ENCODE measurements at regions not wholly inside any gene's neighbourhood (a gene's known extent, or its start where the extent isn't known, plus 50 kb on each side); places are given as distances from the start of the nearest gene placed in this dataset.

DNA sequence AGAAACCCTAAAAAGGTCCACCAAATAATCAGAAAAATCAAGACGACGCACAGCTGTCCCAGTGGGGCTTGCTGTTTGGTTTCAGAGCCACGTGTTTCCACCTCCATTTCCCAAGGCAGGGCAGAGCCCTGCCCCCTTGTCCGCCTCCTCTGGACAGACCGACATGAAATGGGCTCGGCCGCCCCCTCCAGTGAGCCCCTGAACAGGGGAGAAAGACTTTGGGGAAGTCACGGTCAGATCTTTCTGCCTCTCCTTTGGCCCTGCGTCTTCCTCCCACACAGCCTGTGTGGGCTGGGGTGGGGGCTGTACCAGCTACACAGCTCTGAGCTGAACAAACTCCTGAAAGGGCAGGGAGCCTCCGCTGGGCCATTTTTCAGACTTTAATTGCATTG lies 230.7 kb downstream of the ENGASE start:
- Histone ChIP-seq H3K4me3 (ENCODE audit: low read depth in 2 of 2, low read length in 2 of 2) (no peak overlapping the region), H3K27me3 (ENCODE audit: control insufficient read depth, insufficient read depth, low read length) (peaks cover 4% of the 10 kb centered on the region), H3K9me3 (ENCODE audit: control insufficient read depth, insufficient read depth, low read depth, low read length) (no peaks in the 10 kb centered on the region), H3K27ac (ENCODE audit: low read length) (no peak overlapping the region), H3K4me1 (ENCODE audit: control insufficient read depth, insufficient read depth, low read length) (no peaks in the 10 kb centered on the region), H3K36me3 (ENCODE audit: control insufficient read depth, insufficient read depth, low read length) (no peaks in the 10 kb centered on the region)
- TF ChIP-seq TCF7L2 (IDR thresholded peaks at IDR 0.05; ENCODE audit: low read depth, low read length) (no peak), SIN3A (IDR thresholded peaks at IDR 0.05; ENCODE audit: borderline replicate concordance, insufficient read depth, low read depth, low read length) (no peak), POLR2AphosphoS5 (IDR thresholded peaks at IDR 0.05; ENCODE audit: low read depth, low read length) (no peak)
- TF ChIP-seq, protein P1, sequence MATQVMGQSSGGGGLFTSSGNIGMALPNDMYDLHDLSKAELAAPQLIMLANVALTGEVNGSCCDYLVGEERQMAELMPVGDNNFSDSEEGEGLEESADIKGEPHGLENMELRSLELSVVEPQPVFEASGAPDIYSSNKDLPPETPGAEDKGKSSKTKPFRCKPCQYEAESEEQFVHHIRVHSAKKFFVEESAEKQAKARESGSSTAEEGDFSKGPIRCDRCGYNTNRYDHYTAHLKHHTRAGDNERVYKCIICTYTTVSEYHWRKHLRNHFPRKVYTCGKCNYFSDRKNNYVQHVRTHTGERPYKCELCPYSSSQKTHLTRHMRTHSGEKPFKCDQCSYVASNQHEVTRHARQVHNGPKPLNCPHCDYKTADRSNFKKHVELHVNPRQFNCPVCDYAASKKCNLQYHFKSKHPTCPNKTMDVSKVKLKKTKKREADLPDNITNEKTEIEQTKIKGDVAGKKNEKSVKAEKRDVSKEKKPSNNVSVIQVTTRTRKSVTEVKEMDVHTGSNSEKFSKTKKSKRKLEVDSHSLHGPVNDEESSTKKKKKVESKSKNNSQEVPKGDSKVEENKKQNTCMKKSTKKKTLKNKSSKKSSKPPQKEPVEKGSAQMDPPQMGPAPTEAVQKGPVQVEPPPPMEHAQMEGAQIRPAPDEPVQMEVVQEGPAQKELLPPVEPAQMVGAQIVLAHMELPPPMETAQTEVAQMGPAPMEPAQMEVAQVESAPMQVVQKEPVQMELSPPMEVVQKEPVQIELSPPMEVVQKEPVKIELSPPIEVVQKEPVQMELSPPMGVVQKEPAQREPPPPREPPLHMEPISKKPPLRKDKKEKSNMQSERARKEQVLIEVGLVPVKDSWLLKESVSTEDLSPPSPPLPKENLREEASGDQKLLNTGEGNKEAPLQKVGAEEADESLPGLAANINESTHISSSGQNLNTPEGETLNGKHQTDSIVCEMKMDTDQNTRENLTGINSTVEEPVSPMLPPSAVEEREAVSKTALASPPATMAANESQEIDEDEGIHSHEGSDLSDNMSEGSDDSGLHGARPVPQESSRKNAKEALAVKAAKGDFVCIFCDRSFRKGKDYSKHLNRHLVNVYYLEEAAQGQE (IDR thresholded peaks at IDR 0.05; ENCODE audit: insufficient read depth in 1 of 2, low read depth in 2 of 2, low read length in 1 of 2), result no peak
- TF ChIP-seq, protein P2, sequence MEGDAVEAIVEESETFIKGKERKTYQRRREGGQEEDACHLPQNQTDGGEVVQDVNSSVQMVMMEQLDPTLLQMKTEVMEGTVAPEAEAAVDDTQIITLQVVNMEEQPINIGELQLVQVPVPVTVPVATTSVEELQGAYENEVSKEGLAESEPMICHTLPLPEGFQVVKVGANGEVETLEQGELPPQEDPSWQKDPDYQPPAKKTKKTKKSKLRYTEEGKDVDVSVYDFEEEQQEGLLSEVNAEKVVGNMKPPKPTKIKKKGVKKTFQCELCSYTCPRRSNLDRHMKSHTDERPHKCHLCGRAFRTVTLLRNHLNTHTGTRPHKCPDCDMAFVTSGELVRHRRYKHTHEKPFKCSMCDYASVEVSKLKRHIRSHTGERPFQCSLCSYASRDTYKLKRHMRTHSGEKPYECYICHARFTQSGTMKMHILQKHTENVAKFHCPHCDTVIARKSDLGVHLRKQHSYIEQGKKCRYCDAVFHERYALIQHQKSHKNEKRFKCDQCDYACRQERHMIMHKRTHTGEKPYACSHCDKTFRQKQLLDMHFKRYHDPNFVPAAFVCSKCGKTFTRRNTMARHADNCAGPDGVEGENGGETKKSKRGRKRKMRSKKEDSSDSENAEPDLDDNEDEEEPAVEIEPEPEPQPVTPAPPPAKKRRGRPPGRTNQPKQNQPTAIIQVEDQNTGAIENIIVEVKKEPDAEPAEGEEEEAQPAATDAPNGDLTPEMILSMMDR (IDR thresholded peaks at IDR 0.05), result no peak
- ATAC-seq, result no peak; the same call in 1 of the 2 replicates
- POLR2A ChIA-PET, result no interaction called here
- intact Hi-C loops (cut with micrococcal nuclease; ENCODE audit: unreplicated experiment) (no loop called here), in situ Hi-C loops (cut with HindIII; ENCODE audit: low pct_unique_long_range_greater_than_20kb, low sequenced_read_pairs) (no loop called here)
- CTCF ChIA-PET, result interaction anchor here (1.1 kb wide), 1 partner anchor 83 kb away, joined by 3 read pairs; no protein-coding TSS in a partner anchor
- no peak for DNase-seq (ENCODE audit: low read depth, low spot score)
- no TSS peak for BruUV-seq (replicated peaks)

GRCh38 chr17:79304884-79305283 lies 230.3 kb downstream of the ENGASE start:
- CTCF ChIA-PET, result interaction anchor here (1.1 kb wide), 1 partner anchor 84 kb away, joined by 3 read pairs; no protein-coding TSS in a partner anchor
- intact Hi-C loops (cut with micrococcal nuclease; ENCODE audit: unreplicated experiment), result no loop called here
- H3K27me3 ChIP-seq (ENCODE audit: control insufficient read depth, insufficient read depth, low read length), result peaks cover 7% of the 10 kb centered on the region

More at GRCh38 chr17:79304884-79305283, 230.3 kb downstream of the ENGASE start:
- no peak overlapping the region for H3K4me3 ChIP-seq (ENCODE audit: low read depth in 2 of 2, low read length in 2 of 2)
- H3K27ac ChIP-seq (ENCODE audit: low read length), result no peak overlapping the region
- ATAC-seq (no peak), DNase-seq (ENCODE audit: low read depth, low spot score) (no peak)
- POLR2A ChIA-PET, result no interaction called here
- no peaks in the 10 kb centered on the region for H3K4me1 ChIP-seq (ENCODE audit: control insufficient read depth, insufficient read depth, low read length)
- H3K36me3 ChIP-seq (ENCODE audit: control insufficient read depth, insufficient read depth, low read length), result no peaks in the 10 kb centered on the region
- in situ Hi-C loops (cut with HindIII; ENCODE audit: low pct_unique_long_range_greater_than_20kb, low sequenced_read_pairs), result no loop called here
- no TSS peak for BruUV-seq (replicated peaks)
- no peaks in the 10 kb centered on the region for H3K9me3 ChIP-seq (ENCODE audit: control insufficient read depth, insufficient read depth, low read depth, low read length)
- TF ChIP-seq, protein P1 (IDR thresholded peaks at IDR 0.05; ENCODE audit: insufficient read depth in 1 of 2, low read depth in 2 of 2, low read length in 1 of 2), result no peak
